ENCODE measurements at regions not wholly inside any gene's neighbourhood (a gene's known extent, or its start where the extent isn't known, plus 50 kb on each side); places are given as distances from the start of the nearest gene placed in this dataset.
"Not testable (repeated sequence)": the region's sequence is repeated elsewhere in the genome, so short reads cannot be mapped to it uniquely, and the experiment has no call there.

- TF ChIP-seq CTCF (IDR thresholded peaks at IDR 0.05; ENCODE audit: low read depth, low read length); EZH2phosphoT487 (IDR thresholded peaks at IDR 0.05; ENCODE audit: low read depth): not testable (repeated sequence)
Measured at GRCh38 chr6:78646542-78647415, 220.6 kb upstream of the IRAK1BP1 start.
